ENCODE measurements at regions not wholly inside any gene's neighbourhood (a gene's known extent, or its start where the extent isn't known, plus 50 kb on each side); places are given as distances from the start of the nearest gene placed in this dataset.
"Not testable (repeated sequence)": the region's sequence is repeated elsewhere in the genome, so short reads cannot be mapped to it uniquely, and the experiment has no call there.

DNA sequence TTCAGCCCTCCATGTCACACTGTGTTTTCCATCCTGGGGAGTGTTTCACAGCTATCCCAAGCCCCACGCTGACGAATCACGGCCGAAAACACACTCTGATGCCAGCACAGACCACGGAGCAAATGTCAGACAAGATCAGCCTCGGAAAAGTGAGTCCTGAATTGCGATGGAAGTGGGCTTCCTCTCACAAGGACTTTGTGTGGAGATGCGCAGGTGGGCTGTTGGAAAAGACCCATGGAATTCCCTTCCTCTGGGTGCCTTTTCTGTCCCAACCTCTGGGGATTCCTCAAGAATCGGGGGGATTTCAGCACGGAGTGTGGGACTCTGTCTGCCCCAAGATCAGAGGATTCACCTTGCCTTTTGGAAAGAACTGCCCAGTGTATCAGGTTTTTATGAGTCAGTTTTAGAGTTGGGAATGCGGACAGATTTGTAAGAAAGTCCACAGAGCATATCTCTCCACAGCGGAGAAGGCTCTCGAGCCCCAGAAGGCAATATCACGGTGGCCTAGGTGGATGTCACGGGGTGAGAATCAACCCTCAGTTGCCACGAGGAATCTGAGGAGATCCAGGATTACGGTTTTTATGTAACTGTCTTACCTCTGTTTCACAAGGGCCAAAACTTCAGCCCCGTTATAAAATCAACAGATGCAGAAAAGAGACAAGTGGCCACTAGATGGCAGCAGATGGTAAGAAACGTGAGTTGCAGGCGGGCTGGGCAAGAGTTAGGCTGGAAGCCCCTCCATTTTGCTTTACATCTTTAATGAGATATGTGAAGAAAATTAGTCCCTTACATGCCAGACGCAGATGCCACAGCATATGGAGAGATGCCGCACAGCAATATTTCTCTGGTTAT lies 201.9 kb downstream of the DAD1 start:
- DNase-seq = peak; percentile 70

GRCh38 chr14:22384974-22385526 lies 204.0 kb downstream of the DAD1 start:
- DNase-seq = no peak

DNA sequence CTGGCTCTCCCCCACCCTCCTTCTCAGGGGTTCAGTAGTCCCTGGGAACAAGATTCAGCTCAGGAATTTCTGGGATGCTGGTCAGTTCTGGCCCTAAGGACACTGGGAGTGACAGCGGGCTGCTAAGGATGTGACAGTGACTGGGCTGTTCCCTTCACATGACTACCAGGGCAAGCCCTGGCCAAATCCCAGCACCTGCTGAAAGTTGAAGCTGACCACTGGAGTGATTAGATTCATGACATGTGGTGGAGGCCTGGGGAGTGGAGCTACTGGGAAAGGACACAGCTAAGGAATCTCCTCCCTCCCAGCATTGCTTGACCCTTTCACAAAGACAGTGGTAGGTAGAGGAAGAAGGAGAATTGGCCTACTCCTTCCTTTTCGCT lies 204.9 kb downstream of the DAD1 start:
- DNase-seq = no peak

DNA sequence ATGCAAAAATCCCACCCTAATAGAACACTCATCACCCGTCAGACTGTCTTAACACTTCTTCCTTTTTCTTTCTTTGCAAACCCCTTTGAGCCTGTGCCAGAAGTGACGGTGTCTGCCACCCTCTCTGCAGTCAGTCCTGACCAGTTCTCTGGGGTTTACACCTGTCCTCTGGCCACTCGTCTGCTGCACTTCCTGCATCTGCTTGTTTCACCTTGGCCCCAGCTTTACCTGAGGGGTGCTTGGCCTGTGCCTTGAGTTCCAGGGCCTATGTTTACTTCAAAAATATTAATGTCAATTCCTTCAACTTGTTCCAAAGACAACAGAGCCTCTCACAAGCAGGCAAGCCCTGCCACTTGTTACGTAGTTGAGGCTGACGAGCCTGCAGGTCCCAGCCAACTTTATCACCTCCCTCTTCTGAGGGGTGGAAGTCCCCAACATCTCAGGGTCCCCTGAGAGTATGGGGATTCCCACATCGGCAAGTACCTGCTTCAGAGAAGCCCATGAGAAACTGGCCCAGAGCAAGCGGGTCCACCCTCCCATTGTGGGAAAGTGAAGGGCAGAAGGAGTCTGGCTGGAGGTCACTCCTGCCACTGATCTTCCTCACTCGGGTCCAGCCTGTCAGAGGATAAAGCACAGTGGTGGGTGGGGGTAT lies 205.4 kb downstream of the DAD1 start:
- no peak for DNase-seq

DNA sequence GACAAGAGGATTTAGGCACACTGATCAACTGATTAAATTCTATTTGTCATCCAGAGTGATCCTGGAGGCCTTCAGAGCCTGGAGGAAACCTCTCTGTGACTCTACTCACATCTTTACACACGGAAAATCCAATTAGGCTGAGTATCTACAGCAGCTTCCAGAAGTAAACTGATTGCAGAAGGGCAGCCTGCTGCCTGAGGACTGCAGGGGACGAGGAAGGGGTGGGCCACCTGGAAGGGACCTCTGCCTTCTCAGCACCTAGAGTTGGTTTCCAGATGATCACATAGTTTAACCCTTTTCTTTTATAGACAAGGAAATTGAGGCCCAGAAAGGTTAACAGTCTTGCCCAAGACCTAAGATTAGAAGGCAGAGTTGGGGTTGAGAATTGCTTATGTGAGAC lies 206.1 kb downstream of the DAD1 start:
- no peak for DNase-seq

GRCh38 chr14:22382395-22382794 lies 206.6 kb downstream of the DAD1 start:
- DNase-seq = no peak

GRCh38 chr14:22381766-22382165 lies 207.3 kb downstream of the DAD1 start:
- DNase-seq = no peak

DNA sequence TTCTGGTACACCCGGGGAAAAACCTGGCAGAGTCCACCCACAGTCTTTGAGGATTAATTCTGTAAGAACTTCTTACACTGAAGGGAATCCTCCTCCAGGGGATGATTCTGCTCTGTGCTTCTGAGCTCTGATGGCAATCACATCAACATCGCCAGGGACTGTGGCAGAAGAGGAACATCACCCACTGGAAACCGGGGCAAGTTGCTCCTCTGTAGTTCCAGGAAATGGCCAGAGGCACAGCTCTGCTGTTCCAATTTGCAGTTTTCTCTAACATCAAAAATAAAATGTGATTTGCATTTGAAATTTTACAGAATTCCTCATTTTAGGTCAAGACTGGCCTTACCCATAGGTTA lies 207.6 kb downstream of the DAD1 start:
- no peak for DNase-seq

GRCh38 chr14:22380571-22381407 lies 208.2 kb downstream of the DAD1 start:
- DNase-seq = no peak

- no peak for DNase-seq
Observed at GRCh38 chr14:22379727-22380126, 209.3 kb downstream of the DAD1 start.

DNA sequence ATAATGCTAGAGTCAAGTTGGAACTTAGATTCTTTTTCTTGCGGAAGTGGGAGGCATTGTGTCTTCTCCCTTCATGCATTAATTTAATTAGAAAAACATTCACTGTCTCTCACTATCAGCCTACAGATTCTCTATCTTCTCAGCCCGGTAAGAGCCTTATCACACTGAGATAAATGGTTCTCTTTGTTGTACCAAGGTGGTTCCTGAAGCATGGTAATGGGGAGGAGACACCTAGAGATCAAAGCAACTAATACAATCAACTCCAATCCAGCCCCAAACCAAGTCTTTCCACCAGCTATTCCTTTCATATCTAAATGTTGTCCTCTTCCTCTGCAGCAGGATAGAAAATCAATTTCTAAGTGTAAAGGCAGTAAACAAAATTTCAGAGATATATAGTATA lies 210.8 kb downstream of the DAD1 start:
- DNase-seq = no peak

GRCh38 chr14:22375321-22375930 lies 213.6 kb downstream of the DAD1 start:
- DNase-seq = no peak

DNA sequence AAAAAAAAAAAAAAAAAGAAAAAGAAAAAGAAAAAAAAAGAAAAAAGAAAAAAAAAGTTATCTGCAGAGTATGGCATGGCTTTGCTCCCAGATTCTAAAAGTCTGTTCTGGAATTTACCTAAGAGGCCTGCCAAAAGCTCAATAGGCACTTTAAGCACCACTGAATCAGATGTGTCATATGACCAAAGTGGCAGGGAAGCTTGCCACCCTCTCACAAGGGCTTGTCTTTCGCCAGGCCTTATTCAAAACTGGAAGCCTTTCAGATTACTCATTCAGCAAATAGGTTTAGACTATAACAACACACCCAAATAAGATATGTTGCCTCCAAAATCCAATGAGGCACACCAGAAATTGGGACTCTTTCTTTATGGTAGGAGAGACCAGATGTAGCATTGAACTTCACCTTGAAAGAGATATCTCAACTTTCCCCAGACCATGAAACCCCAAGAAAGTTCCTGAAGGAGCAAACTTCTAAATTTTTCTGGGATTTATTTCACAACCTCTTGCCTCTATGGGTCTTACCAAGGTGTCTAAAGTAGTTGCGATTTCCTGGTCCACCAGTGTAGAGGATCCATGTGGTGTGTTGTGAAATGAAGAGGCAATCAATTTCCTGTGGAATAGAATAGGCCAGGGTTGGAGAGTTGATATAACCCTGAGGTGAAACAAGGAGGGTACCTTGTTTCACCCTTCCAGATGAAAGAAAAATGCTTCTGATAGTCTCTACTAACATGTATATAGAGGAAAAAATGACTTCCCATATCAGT lies 218.8 kb downstream of the DAD1 start:
- peak; percentile 8 for DNase-seq

DNA sequence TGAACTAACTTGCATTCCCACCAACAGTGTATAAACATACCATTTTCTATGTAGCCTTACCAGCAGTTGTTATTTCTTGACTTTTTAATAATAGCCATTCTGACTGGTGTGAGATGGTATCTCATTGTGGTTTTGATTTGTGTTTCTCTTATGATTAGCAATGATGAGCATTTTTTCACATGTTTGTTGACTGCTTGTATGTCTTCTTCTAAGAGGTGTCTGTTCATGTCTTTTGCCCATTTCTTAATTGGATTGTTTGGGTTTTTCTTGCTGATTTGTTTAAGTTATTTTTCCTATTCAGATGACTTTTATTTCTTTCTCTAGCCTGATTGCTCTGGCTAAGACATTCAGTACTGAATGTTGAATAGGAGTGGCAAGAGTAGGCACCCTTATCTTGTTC lies 230.3 kb downstream of the DAD1 start:
- DNase-seq = no peak

GRCh38 chr14:22349281-22349680 lies 239.7 kb downstream of the DAD1 start:
- not testable (repeated sequence) for DNase-seq

DNA sequence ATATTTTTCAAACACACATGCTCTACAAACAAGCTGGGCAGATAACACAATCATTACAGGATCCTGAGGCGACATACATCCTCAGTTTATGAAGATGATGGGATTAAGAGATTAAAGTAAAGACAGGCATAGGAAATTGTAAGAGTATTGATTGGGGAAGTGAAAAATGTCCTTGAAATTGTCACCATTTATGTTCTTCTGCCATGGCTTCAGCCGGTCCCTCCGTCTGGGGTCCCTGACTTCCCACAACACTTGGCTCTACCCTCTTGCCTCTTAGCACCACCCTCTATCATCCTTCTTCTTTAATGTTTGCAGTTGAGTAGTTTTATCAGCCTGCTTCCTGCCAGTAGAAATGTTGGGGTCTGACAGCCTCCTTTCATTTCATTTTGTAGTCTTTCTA lies 244.4 kb downstream of the DAD1 start:
- DNase-seq = no peak

GRCh38 chr14:22344209-22344608 lies 244.8 kb downstream of the DAD1 start:
- DNase-seq = not testable (repeated sequence)

GRCh38 chr14:22341049-22341448 lies 248.0 kb downstream of the DAD1 start:
- no peak for DNase-seq

- DNase-seq = peak; percentile 31
Observed at GRCh38 chr14:22338917-22339715, 249.9 kb downstream of the DAD1 start.

- DNase-seq = no peak
Observed at GRCh38 chr14:22338381-22338780, 250.6 kb downstream of the DAD1 start.

DNA sequence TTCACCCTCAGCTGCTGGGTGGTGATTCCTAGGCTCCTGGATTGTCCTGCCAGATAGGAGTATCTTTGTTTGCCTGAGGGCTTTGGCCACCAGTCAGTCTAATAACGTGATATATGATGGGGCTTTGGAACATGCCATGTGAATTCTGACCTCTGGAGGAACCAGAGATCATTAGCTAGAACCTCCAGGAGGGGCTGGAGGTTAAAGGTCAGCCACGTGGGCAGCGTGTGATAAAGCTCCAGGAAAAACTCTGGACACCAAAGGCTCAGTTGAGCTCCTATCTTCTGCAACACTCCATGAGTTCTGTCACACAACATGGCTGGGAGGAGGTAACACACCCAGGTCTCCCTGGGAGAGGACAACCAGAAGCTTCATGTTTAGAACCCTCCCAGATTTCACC lies 251.1 kb downstream of the DAD1 start:
- DNase-seq = no peak
